IPS-18c (cell line): ENCODE measurements at regions not wholly inside any gene's neighbourhood (a gene's known extent, or its start where the extent isn't known, plus 50 kb on each side); places are given as distances from the start of the nearest gene placed in this dataset.

Experiments used
- H3K4me3 ChIP-seq: 2 replicates; pipeline ENCODE4 v1.7.0; 2013; ENCODE audit warnings: low read depth, mild to moderate bottlenecking, low read length, moderate library complexity; ENCODE audit not compliant: insufficient read depth
- H3K9me3 ChIP-seq: one replicate; pipeline ENCODE4 v1.6.1; 2013; ENCODE audit warnings: mild to moderate bottlenecking, low read length, moderate library complexity; ENCODE audit not compliant: control insufficient read depth, insufficient read depth

- Histone ChIP-seq H3K4me3 (no peak overlapping the region), H3K9me3 (no peaks in the 10 kb centered on the region)
Measured at GRCh38 chr10:24132741-24133140, 76.2 kb upstream of the KIAA1217 start.

- no peaks in the 10 kb centered on the region for H3K9me3 ChIP-seq
- H3K4me3 ChIP-seq, result no peak overlapping the region
Measured at GRCh38 chr10:24133835-24134234, 75.1 kb upstream of the KIAA1217 start.

GRCh38 chr10:24136070-24136469, 72.9 kb upstream of the KIAA1217 start:
- H3K9me3 ChIP-seq, result no peaks in the 10 kb centered on the region
- no peak overlapping the region for H3K4me3 ChIP-seq

- Histone ChIP-seq H3K9me3 (no peaks in the 10 kb centered on the region), H3K4me3 (no peak overlapping the region)
Measured at GRCh38 chr10:24147321-24147720, 61.6 kb upstream of the KIAA1217 start.

GRCh38 chr10:24149640-24150039, 59.3 kb upstream of the KIAA1217 start:
- H3K4me3 ChIP-seq, result no peak overlapping the region
- no peaks in the 10 kb centered on the region for H3K9me3 ChIP-seq

- Histone ChIP-seq H3K9me3 (no peaks in the 10 kb centered on the region), H3K4me3 (no peak overlapping the region)
Measured at GRCh38 chr10:24150853-24151252, 58.1 kb upstream of the KIAA1217 start.

- no peak overlapping the region for H3K4me3 ChIP-seq
- no peaks in the 10 kb centered on the region for H3K9me3 ChIP-seq
Measured at GRCh38 chr10:24152270-24152669, 56.7 kb upstream of the KIAA1217 start.

GRCh38 chr10:24153031-24153430, 55.9 kb upstream of the KIAA1217 start:
- no peak overlapping the region for H3K4me3 ChIP-seq
- no peaks in the 10 kb centered on the region for H3K9me3 ChIP-seq

- Histone ChIP-seq H3K4me3 (no peak overlapping the region), H3K9me3 (no peaks in the 10 kb centered on the region)
Measured at GRCh38 chr10:24153537-24153936, 55.4 kb upstream of the KIAA1217 start.

GRCh38 chr10:24156686-24157085, 52.3 kb upstream of the KIAA1217 start:
- Histone ChIP-seq H3K9me3 (no peaks in the 10 kb centered on the region), H3K4me3 (no peak overlapping the region)

GRCh38 chr10:24157567-24157966, 51.4 kb upstream of the KIAA1217 start:
- no peaks in the 10 kb centered on the region for H3K9me3 ChIP-seq
- H3K4me3 ChIP-seq, result no peak overlapping the region
